Fibroblast of skin of abdomen (primary cell): ENCODE measurements at regions not wholly inside any gene's neighbourhood (a gene's known extent, or its start where the extent isn't known, plus 50 kb on each side); places are given as distances from the start of the nearest gene placed in this dataset.

ENCODE experiments used
- DNase-seq: peaks from one replicate; pipeline ENCODE4 v3.0.0-alpha.2; 2013

GRCh38 chr1:209040351-209040750, 543.2 kb upstream of the CAMK1G start:
- peak; percentile 10 for DNase-seq

GRCh38 chr1:209041927-209042326, 541.6 kb upstream of the CAMK1G start:
- peak; percentile 17 for DNase-seq

- DNase-seq = no peak
Observed at GRCh38 chr1:209042413-209042812, 541.1 kb upstream of the CAMK1G start.

GRCh38 chr1:209045331-209046057, 538.0 kb upstream of the CAMK1G start:
- DNase-seq = peak; percentile 44

GRCh38 chr1:209046058-209046417, 537.5 kb upstream of the CAMK1G start:
- DNase-seq = no peak

GRCh38 chr1:209046935-209047334, 536.6 kb upstream of the CAMK1G start:
- no peak for DNase-seq

- peak; percentile 76 for DNase-seq
Observed at GRCh38 chr1:209048941-209049669, 534.4 kb upstream of the CAMK1G start.

GRCh38 chr1:209051570-209051969, 531.9 kb upstream of the CAMK1G start:
- DNase-seq = no peak

GRCh38 chr1:209053587-209053986, 529.9 kb upstream of the CAMK1G start:
- no peak for DNase-seq

- no peak for DNase-seq
Observed at GRCh38 chr1:209057083-209057482, 526.4 kb upstream of the CAMK1G start.

- no peak for DNase-seq
Observed at GRCh38 chr1:209057901-209058300, 525.6 kb upstream of the CAMK1G start.

- DNase-seq = no peak
Observed at GRCh38 chr1:209059376-209059775, 524.1 kb upstream of the CAMK1G start.

- DNase-seq = no peak
Observed at GRCh38 chr1:209059981-209060380, 523.5 kb upstream of the CAMK1G start.

GRCh38 chr1:209062081-209062620, 521.4 kb upstream of the CAMK1G start:
- DNase-seq = no peak

GRCh38 chr1:209062863-209063262, 520.7 kb upstream of the CAMK1G start:
- DNase-seq = no peak

GRCh38 chr1:209063767-209064659, 519.5 kb upstream of the CAMK1G start:
- no peak for DNase-seq

GRCh38 chr1:209064850-209065706, 518.4 kb upstream of the CAMK1G start:
- DNase-seq = no peak

- peak; percentile 44 for DNase-seq
Observed at GRCh38 chr1:209072481-209072880, 511.0 kb upstream of the CAMK1G start.

GRCh38 chr1:209073879-209074278, 509.6 kb upstream of the CAMK1G start:
- DNase-seq = no peak

GRCh38 chr1:209074575-209075250, 508.8 kb upstream of the CAMK1G start:
- no peak for DNase-seq

- peak; percentile 14 for DNase-seq
Observed at GRCh38 chr1:209076688-209077087, 506.8 kb upstream of the CAMK1G start.
